CD4-positive, alpha-beta T cell treated with Interleukin-6 at 100 ng/mL for 8 hours (primary cell): ENCODE measurements at regions not wholly inside any gene's neighbourhood (a gene's known extent, or its start where the extent isn't known, plus 50 kb on each side); places are given as distances from the start of the nearest gene placed in this dataset.
"Not testable (repeated sequence)": the region's sequence is repeated elsewhere in the genome, so short reads cannot be mapped to it uniquely, and the experiment has no call there.

Experiments
- DNase-seq: peaks from one replicate; pipeline ENCODE4 v3.0.0-alpha.2; 2020; ENCODE audit warnings: mixed read lengths, low spot score

GRCh38 chr2:88802026-88802425 lies 110.6 kb downstream of the RPIA start:
- not testable (repeated sequence) for DNase-seq

- DNase-seq = no peak
These were observed 115.9 kb downstream of the RPIA start for GRCh38 chr2:88807237-88807962.

- no peak for DNase-seq
These were observed 116.6 kb downstream of the RPIA start for GRCh38 chr2:88808083-88808482.

DNA sequence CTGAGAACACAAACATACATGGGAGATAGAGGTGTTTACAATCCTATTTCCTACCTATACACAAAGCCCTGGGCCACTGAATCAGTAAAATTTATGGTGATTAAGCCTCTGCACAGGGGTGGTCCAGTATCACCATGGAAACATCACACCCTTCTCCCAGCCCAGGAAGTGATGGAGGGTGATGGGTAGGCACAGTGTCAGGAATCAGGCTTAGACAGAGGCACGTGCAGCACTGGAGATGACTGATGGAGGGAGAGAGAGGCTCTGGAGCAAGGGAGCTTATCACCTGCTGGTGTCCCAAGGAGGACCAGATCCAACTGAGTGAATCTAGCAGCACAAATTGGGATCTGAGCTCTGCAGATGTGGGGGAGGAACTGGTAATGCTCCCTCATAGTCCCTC lies 117.2 kb downstream of the RPIA start:
- no peak for DNase-seq

DNA sequence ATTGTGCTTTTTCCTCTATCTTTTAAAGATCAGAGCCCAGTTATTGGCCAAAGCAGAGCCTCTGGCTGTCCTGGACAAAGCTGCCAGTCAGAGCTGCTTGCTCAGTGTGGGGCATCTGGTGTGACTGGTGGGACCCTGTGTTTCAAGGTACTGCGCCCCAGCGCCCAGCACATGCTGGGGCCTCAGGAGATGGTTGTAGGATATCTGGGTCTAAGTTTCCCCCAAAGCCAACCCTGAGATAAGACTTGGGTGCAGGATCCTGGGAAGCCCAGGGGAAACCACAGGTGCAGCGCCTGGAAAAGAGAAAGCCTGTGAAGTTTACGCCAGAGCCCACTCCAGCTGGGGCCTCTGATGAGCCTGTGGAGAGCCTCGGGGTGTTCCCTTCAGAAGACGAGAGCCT lies 117.7 kb downstream of the RPIA start:
- no peak for DNase-seq

GRCh38 chr2:88810017-88810416 lies 118.5 kb downstream of the RPIA start:
- no peak for DNase-seq

DNA sequence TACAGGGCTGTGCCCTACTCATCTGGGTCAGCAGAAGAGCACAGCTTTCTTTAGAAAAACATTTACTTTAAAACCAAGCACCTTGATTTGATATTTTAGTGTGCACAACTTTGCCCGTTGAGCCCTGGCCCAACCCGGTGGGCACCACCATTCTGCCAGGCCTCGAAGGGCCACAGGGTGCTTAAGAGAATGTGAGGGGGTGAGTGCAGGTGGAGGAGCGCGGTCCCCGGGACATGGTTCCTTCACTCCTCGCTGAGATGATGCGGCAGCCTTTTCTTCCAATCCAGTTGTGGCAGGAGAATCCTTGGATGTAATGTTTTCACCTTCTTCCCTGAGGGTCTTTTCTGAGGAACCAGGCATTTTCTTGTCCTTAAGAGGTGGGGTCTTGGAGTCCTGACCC lies 119.0 kb downstream of the RPIA start:
- no peak for DNase-seq

- DNase-seq = no peak
These were observed 119.8 kb downstream of the RPIA start for GRCh38 chr2:88811233-88811632.

DNA sequence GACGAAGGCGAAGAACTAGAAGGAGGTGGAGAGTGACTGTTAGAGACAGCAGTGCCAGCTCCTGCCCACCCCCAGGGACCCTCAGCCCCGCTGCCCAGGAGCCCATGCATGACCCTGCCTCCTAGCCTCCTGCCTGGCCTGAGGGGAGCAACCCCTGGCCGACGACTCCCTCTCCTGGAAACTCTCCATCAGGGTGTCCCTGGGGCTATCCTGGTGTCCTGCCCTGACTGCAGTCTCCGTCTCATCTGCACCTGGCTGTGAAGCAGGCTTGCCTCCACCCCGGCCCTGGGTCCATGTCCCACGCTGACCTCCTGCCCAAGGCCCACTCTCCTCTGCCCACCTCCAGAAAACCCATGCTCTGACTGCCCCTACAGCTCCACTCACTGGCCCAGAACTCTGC lies 120.2 kb downstream of the RPIA start:
- no peak for DNase-seq

DNA sequence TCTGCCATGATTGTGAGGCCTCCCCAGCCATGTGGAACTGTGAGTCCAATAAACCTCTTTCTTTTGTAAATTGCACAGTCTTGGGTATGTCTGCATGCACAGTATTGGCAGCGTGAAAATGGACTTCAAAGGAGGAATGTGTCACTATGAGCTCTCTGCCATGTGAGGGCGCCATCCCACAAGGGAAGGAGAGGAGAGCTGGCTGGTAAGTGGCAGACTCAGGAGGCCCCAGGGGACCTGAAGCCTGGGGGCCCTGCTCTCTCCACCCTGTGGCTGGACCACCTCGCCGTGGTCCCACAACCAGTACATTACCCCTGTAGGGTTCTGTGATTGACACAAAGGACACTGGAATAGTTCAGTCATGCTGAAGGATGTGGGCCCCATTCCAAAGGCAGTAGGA lies 122.1 kb downstream of the RPIA start:
- no peak for DNase-seq

- no peak for DNase-seq
These were observed 123.8 kb downstream of the RPIA start for GRCh38 chr2:88815282-88815681.

GRCh38 chr2:88815697-88816096 lies 124.2 kb downstream of the RPIA start:
- no peak for DNase-seq

DNA sequence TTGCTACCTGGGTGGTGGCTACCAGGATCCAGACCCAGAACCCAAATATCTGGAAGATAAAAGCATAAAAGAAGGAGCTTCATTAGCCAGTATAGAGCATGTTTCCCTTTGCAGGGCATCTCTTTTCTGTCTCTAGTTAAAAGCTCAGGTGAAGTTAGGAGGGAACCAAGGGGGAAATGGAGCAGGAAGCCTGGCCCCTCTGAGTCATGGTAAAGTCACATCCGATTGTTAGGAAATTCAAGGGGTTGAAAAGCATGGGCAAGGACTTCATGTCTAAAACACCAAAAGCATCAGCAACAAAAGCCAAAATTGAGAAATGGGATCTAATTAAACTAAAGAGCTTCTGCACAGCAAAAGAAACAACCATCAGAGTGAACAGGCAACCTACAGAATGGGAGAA lies 126.9 kb downstream of the RPIA start:
- DNase-seq = no peak

DNA sequence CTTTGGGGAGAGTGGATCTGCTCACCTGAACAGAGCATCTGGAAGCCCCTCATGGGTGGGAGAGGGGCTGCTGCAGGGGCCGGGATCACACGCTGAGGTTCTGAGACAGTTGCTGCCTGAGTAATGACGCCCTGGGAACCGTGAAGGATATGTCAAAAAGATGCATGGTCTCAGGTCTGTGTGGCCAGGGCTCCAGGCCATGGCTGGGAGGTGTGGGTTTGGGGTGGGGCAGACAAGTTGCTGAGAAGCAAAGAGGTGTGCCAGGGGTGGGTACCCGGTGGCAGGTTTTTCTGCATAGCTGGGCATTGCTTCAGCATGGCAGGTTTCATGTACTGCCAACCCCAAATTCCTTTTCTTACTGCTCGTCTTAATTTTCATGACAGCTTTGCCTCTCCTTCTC lies 133.5 kb downstream of the RPIA start:
- no peak for DNase-seq

DNA sequence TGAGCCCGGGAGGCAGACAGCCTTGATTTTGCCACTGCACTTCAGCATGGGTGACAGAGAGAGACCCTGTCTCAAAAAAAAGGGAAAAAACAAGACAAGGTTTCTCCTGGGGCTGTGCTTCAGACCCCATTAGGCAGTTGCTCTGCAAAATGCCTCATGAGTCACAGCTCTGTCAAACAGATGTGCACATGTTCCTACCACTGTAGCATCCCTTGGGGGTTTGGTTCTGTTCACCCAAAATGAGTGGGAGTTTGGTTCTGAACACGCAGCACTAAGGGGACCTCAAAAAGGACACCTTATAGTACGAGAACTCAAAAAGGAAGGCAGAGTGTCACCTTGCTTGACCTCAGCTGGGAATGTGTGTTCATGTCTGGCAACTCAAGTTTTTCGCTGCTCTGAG lies 134.9 kb downstream of the RPIA start:
- DNase-seq = no peak

DNA sequence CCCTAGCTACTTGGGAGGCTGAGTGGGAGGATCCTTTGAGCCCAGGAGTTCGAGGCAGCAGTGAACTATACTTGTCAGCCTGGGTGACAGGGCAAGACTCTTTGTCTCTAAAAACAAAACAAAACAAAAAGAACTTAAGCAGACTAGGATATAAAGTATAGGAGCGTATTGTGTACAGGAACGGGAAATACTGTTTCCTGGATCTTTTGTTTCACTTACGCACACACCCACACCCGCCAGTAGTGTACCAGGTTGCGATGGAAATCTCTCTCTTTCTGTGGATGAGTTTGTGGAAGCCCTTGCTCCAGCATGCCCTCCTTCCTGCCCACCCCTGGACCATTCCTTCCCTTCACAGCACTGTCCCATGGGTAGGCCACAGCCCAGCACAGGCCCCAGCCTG lies 136.3 kb downstream of the RPIA start:
- no peak for DNase-seq

- no peak for DNase-seq
These were observed 137.1 kb downstream of the RPIA start for GRCh38 chr2:88828397-88829137.

- DNase-seq = no peak
These were observed 138.4 kb downstream of the RPIA start for GRCh38 chr2:88829607-88830463.

GRCh38 chr2:88831071-88831791 lies 139.8 kb downstream of the RPIA start:
- no peak for DNase-seq

- DNase-seq = peak; percentile 11
These were observed 140.3 kb downstream of the RPIA start for GRCh38 chr2:88831792-88832248.

GRCh38 chr2:88832311-88832991 lies 141.0 kb downstream of the RPIA start:
- no peak for DNase-seq
